NB4 (cell line): ENCODE measurements at regions not wholly inside any gene's neighbourhood (a gene's known extent, or its start where the extent isn't known, plus 50 kb on each side); places are given as distances from the start of the nearest gene placed in this dataset.

Source experiments
- MAX ChIP-seq: IDR thresholded peaks from 2 replicates; pipeline ENCODE4 v1.6.1; 2011; ENCODE audit warnings: low read depth, low read length
- POLR2A ChIP-seq: IDR thresholded peaks from 2 replicates; pipeline ENCODE4 v1.6.1; 2011; ENCODE audit warnings: mild to moderate bottlenecking; ENCODE audit not compliant: insufficient read length; ENCODE audit errors: extremely low read depth

- TF ChIP-seq POLR2A = no peak
- TF ChIP-seq MAX = no peak
These were observed 1678.8 kb upstream of the TENM3 start for GRCh38 chr4:180564448-180564847.
